HepG2 (cell line): ENCODE measurements at regions not wholly inside any gene's neighbourhood (a gene's known extent, or its start where the extent isn't known, plus 50 kb on each side); places are given as distances from the start of the nearest gene placed in this dataset.

Source experiments
- ATAC-seq: fragments of 200-7000 bp; cut with Tn5 transposase; 3 replicates; pipeline ENCODE4 v1.9.1; 2020; ENCODE audit warnings: mild to moderate bottlenecking, moderate library complexity
- BruUV-seq: library from RNA; stranded (reverse); fragments of 400-500 nt; replicated peaks from 2 replicates; lab custom pipeline; 2021; lab: Mats Ljungman, UMichigan
- CTCF ChIA-PET: fragments of 300-600 bp; formaldehyde crosslinking; extraction: SDS; loops from one replicate; lab custom pipeline; 2021; ENCODE audit warnings: low total read pairs, inconsistent platforms, low intra/inter-chr PET ratio; lab: Yijun Ruan, JAX
- POLR2A ChIA-PET: fragments of 350-600 bp; sonication (Branson Sonifier 250); formaldehyde crosslinking; loops from one replicate; lab custom pipeline; 2020; ENCODE audit warnings: antibody characterized with exemption, inconsistent platforms; lab: Yijun Ruan, JAX
- DNase-seq: peaks from one replicate; pipeline ENCODE4 v3.0.0-alpha.2; 2015; ENCODE audit warnings: low spot score
- FAIRE-seq: peaks from 3 replicates; lab custom pipeline; 2011; peaks lifted over from hg19 to GRCh38; lab: Jason Lieb, UNC
- H2AFZ ChIP-seq: one replicate; pipeline ENCODE4 v1.6.1; 2011; ENCODE audit warnings: low read length, inconsistent platforms
- H3K27ac ChIP-seq: fragments of 300-600 bp; 3 replicates; pipeline ENCODE4 v1.8.0; 2011; ENCODE audit warnings: mixed run types, mild to moderate bottlenecking, mixed read lengths, low read length, inconsistent platforms; ENCODE audit not compliant: insufficient read depth; ENCODE audit errors: extremely low read length
- H3K27me3 ChIP-seq, 2 experiments: fragments of 200-600 bp in 1 of 2; 2 replicates in 1 of 2; 3 replicates in 1 of 2; pipeline versions ENCODE4 v1.6.0 to v1.8.0; 2011; ENCODE audit warnings: low read length in 2 of 2, mild to moderate bottlenecking in 2 of 2, moderate library complexity in 2 of 2, inconsistent platforms in 1 of 2; ENCODE audit not compliant: insufficient read depth in 2 of 2, control insufficient read depth in 1 of 2
- H3K36me3 ChIP-seq, 2 experiments: fragments of 200-600 bp in 1 of 2; replicated peaks in 1 of 2; 2 replicates in 1 of 2; 3 replicates in 1 of 2; pipeline versions ENCODE4 v1.5.1 to v1.8.0; 2011; ENCODE audit warnings: low read length in 2 of 2, inconsistent platforms in 1 of 2; ENCODE audit not compliant: insufficient read depth in 2 of 2, control insufficient read depth in 1 of 2
- H3K4me1 ChIP-seq: 2 replicates; pipeline ENCODE4 v1.5.1; 2012; ENCODE audit warnings: low read length, inconsistent platforms; ENCODE audit not compliant: insufficient read depth
- H3K4me2 ChIP-seq: 2 replicates; pipeline ENCODE4 v1.6.0; 2011; ENCODE audit warnings: low read depth, low read length, inconsistent platforms
- H3K4me3 ChIP-seq, 3 experiments: fragments of 200-600 bp in 1 of 3; sonication (generic), shearing (Covaris generic) in 1 of 3; replicated peaks in 1 of 3; 2 replicates each; pipeline ENCODE4 v1.5.1; 2011 to 2016; ENCODE audit warnings: low read length in 3 of 3, inconsistent platforms in 2 of 3, low read depth in 2 of 3, mild to moderate bottlenecking in 2 of 3, control low read depth in 1 of 3, mixed read lengths in 1 of 3; ENCODE audit not compliant: insufficient read depth in 1 of 3
- H3K79me2 ChIP-seq: one replicate; pipeline ENCODE4 v1.6.1; 2011; ENCODE audit warnings: low read length, inconsistent platforms; ENCODE audit not compliant: insufficient read depth
- H3K9ac ChIP-seq: 2 replicates; pipeline ENCODE4 v1.6.0; 2011; ENCODE audit warnings: mild to moderate bottlenecking, low read depth, low read length, inconsistent platforms; ENCODE audit not compliant: insufficient read depth
- H3K9me3 ChIP-seq: 2 replicates; pipeline ENCODE4 v1.5.1; 2012; ENCODE audit warnings: mild to moderate bottlenecking, low read length
- H4K20me1 ChIP-seq: 2 replicates; pipeline ENCODE4 v1.6.0; 2011; ENCODE audit warnings: inconsistent platforms, mild to moderate bottlenecking, low read length, moderate library complexity; ENCODE audit not compliant: insufficient read depth
- AGO2 ChIP-seq: fragments of 200-400 bp; formaldehyde crosslinking; optimal IDR thresholded peaks from 2 replicates; pipeline ENCODE3; 2017; ENCODE audit warnings: mild to moderate bottlenecking, low read depth, low read length, moderate library complexity
- ATF1 ChIP-seq: IDR thresholded peaks from 2 replicates; pipeline ENCODE4 v1.6.1; 2016; ENCODE audit warnings: mild to moderate bottlenecking, control low read depth
- CBX5 ChIP-seq: sonication (generic); formaldehyde crosslinking; IDR thresholded peaks from 2 replicates; pipeline ENCODE4 v1.4.0; 2020; ENCODE audit warnings: missing genetic modification reagents, borderline replicate concordance
- CREB1 ChIP-seq, 2 experiments: fragments of 450-650 bp in 1 of 2; IDR thresholded peaks; 2 replicates each; pipeline ENCODE4 v1.6.1; 2016 to 2017; ENCODE audit warnings: control low read depth in 1 of 2, mild to moderate bottlenecking in 1 of 2, missing compliant biosample characterization in 1 of 2, missing genetic modification characterization in 1 of 2
- POLR2AphosphoS5 ChIP-seq: IDR thresholded peaks from 2 replicates; pipeline ENCODE4 v1.6.1; 2012; ENCODE audit warnings: low read depth, low read length
- RFXAP ChIP-seq: sonication (generic); formaldehyde crosslinking; IDR thresholded peaks from 2 replicates; pipeline ENCODE4 v1.4.0; 2020; ENCODE audit warnings: missing genetic modification reagents, borderline replicate concordance
- SSRP1 ChIP-seq: IDR thresholded peaks from 2 replicates; pipeline ENCODE4 v1.6.1; 2016; ENCODE audit warnings: control low read depth
- STAT6 ChIP-seq: sonication (generic); formaldehyde crosslinking; IDR thresholded peaks from 2 replicates; pipeline ENCODE4 v1.4.0; 2020; ENCODE audit warnings: missing genetic modification reagents, mild to moderate bottlenecking, borderline replicate concordance
- TARDBP ChIP-seq: sonication (generic); formaldehyde crosslinking; IDR thresholded peaks from 2 replicates; pipeline ENCODE4 v1.8.0; 2022; ENCODE audit warnings: mild to moderate bottlenecking, missing genetic modification reagents
- YEATS4 ChIP-seq: sonication (generic); formaldehyde crosslinking; IDR thresholded peaks from 2 replicates; pipeline ENCODE4 v1.4.0; 2020; ENCODE audit warnings: missing genetic modification reagents, borderline replicate concordance
- ZNF207 ChIP-seq: fragments of 450-650 bp; IDR thresholded peaks from 2 replicates; pipeline ENCODE4 v1.6.1; 2016; ENCODE audit warnings: antibody characterized with exemption, borderline replicate concordance
- ZNF431 ChIP-seq: sonication (generic); formaldehyde crosslinking; IDR thresholded peaks from 2 replicates; pipeline ENCODE4 v1.9.0; 2022; ENCODE audit warnings: missing genetic modification reagents, low read depth, mild to moderate bottlenecking, borderline replicate concordance
- ZNF530 ChIP-seq: sonication (generic); formaldehyde crosslinking; IDR thresholded peaks from 2 replicates; pipeline ENCODE4 v1.5.0; 2020; ENCODE audit warnings: low read depth, mild to moderate bottlenecking, missing genetic modification reagents
- ZNF556 ChIP-seq: sonication (generic); formaldehyde crosslinking; IDR thresholded peaks from 2 replicates; pipeline ENCODE4 v1.4.0; 2020; ENCODE audit warnings: mild to moderate bottlenecking, missing genetic modification reagents, borderline replicate concordance
- ZNF577 ChIP-seq: sonication (generic); formaldehyde crosslinking; IDR thresholded peaks from 2 replicates; pipeline ENCODE4 v1.4.0; 2020; ENCODE audit warnings: mild to moderate bottlenecking, low read depth, missing genetic modification reagents, borderline replicate concordance
- WGBS: methylation state at CpG from one replicate; pipeline ENCODE4 v1.1.6; 2017; ENCODE audit warnings: low lambda C conversion rate; 5-methylcytosine and 5-hydroxymethylcytosine counted together
- in situ Hi-C: cut with HindIII; loops from 2 replicates; pipeline ENCODE4 v1.10.0; 2017; ENCODE audit warnings: low pct_unique_long_range_greater_than_20kb; ENCODE audit not compliant: extremely low pct_ligation_motif_present
- intact Hi-C: fragments of 100-400 bp; cut with micrococcal nuclease; formaldehyde crosslinking; loops from one replicate; pipeline ENCODE4 v1.10.0; 2022; ENCODE audit not compliant: unreplicated experiment
- TF ChIP-seq, protein P1 (sequence below): sonication (generic); formaldehyde crosslinking; IDR thresholded peaks from 2 replicates; pipeline ENCODE4 v1.4.0; 2020; ENCODE audit warnings: missing genetic modification reagents
- TF ChIP-seq, protein P2 (sequence below): sonication (generic); formaldehyde crosslinking; IDR thresholded peaks from 2 replicates; pipeline ENCODE4 v1.4.0; 2020; ENCODE audit warnings: mild to moderate bottlenecking, missing genetic modification reagents

DNA sequence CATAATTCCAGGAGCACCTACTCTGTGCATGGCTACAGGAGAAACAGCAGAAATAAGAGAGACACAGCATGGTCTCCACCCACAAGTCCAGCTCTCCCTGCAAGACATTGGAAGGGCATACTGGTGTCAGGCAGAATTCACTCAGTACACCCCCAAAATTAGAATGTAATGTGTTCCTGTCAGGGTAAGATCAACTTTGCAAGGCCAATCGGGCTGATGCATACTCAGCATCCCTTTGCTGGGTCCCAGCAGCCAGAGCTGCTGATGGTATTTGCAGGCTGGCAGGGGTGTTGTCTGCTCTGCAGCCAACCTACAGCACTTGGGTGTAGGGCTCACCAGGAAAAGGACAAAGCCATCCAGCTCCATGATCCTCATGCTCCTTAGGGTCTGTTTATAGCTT is 295.4 kb upstream of the STS start (continued):
- TF ChIP-seq, protein P1, sequence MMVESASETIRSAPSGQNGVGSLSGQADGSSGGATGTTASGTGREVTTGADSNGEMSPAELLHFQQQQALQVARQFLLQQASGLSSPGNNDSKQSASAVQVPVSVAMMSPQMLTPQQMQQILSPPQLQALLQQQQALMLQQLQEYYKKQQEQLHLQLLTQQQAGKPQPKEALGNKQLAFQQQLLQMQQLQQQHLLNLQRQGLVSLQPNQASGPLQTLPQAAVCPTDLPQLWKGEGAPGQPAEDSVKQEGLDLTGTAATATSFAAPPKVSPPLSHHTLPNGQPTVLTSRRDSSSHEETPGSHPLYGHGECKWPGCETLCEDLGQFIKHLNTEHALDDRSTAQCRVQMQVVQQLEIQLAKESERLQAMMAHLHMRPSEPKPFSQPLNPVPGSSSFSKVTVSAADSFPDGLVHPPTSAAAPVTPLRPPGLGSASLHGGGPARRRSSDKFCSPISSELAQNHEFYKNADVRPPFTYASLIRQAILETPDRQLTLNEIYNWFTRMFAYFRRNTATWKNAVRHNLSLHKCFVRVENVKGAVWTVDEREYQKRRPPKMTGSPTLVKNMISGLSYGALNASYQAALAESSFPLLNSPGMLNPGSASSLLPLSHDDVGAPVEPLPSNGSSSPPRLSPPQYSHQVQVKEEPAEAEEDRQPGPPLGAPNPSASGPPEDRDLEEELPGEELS (CRISPR knock-in tag): no peak
- TF ChIP-seq ZNF556: no peak
- no peak for TF ChIP-seq ZNF577
- TF ChIP-seq ZNF530 (CRISPR knock-in tag): no peak
- TF ChIP-seq TARDBP (CRISPR knock-in tag): no peak
- TF ChIP-seq POLR2AphosphoS5: no peak
- TF ChIP-seq, protein P2, sequence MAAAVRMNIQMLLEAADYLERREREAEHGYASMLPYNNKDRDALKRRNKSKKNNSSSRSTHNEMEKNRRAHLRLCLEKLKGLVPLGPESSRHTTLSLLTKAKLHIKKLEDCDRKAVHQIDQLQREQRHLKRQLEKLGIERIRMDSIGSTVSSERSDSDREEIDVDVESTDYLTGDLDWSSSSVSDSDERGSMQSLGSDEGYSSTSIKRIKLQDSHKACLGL (CRISPR knock-in tag): no peak
- no peak for TF ChIP-seq ZNF207
- no peak for TF ChIP-seq AGO2
- TF ChIP-seq RFXAP: no peak
- no peak for TF ChIP-seq YEATS4 (CRISPR knock-in tag)

DNA sequence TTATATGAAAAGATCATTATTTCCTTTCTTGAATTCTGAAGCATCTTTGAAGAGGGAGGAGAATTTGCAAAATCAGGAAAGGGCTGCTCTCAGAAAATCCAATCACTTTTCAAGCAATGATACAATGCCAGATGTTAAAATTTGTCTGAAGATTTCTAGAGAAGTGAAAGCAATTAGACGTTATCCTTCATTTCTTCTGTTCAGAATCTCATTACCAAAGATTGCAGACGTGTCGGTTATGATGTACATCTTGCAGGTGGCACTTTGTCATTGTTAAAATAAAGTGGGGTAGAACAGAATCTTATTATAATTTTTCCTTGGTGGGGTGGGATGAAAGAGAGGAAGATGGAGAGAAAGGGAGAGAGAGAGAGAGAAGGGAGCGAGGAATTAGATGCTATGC is 296.4 kb upstream of the STS start:
- 4% methylated on average over 4 of the region's 4 CpGs for WGBS
- no peak for FAIRE-seq
- no peaks in the 10 kb centered on the region for H3K4me1 ChIP-seq
- ChIA-PET CTCF (no interaction called here), POLR2A (no interaction called here)
- H3K9ac ChIP-seq: no peak overlapping the region
- ATAC-seq: no peak
- in situ Hi-C loops: no loop called here
- H4K20me1 ChIP-seq: no peaks in the 10 kb centered on the region
- DNase-seq: no peak
- no TSS peak for BruUV-seq
- intact Hi-C loops: no loop called here
- H3K27me3 ChIP-seq: no peaks in the 10 kb centered on the region
- no peak overlapping the region for H3K27ac ChIP-seq
- no peaks in the 10 kb centered on the region for H3K36me3 ChIP-seq
- peaks cover 8% of the 10 kb centered on the region for H3K9me3 ChIP-seq
- no peak overlapping the region for H3K4me2 ChIP-seq
- no peak overlapping the region for H3K4me3 ChIP-seq
- H2AFZ ChIP-seq: no peak overlapping the region
- no peaks in the 10 kb centered on the region for H3K79me2 ChIP-seq
- TF ChIP-seq ATF1 (CRISPR knock-in tag) (no peak), ZNF431 (no peak), CBX5 (CRISPR knock-in tag) (no peak), STAT6 (CRISPR knock-in tag) (no peak), SSRP1 (CRISPR knock-in tag) (no peak), CREB1 (IDR thresholded peaks at IDR 0.05) (no peak), CREB1 (CRISPR knock-in tag; IDR thresholded peaks at IDR 0.05) (no peak)
